Breast epithelium (tissue), 4 donors: ENCODE measurements at regions not wholly inside any gene's neighbourhood (a gene's known extent, or its start where the extent isn't known, plus 50 kb on each side); places are given as distances from the start of the nearest gene placed in this dataset.

Source experiments
- DNase-seq, 2 donors: peaks; one replicate each; pipeline ENCODE4 v3.0.0-alpha.2; 2019; ENCODE audit warnings: low spot score in 2 of 2
- H3K27ac ChIP-seq, 2 donors: fragments of 200-600 bp; sonication (generic) in 1 of 2; one replicate each; pipeline ENCODE4 v1.5.1; 2016 to 2019; ENCODE audit warnings: mild to moderate bottlenecking in 1 of 2
- H3K27me3 ChIP-seq, 2 donors: fragments of 200-600 bp; sonication (generic) in 1 of 2; one replicate each; pipeline versions ENCODE4 v1.5.1 to v1.6.0; 2017 to 2019; ENCODE audit warnings: control low read depth in 1 of 2, mild to moderate bottlenecking in 1 of 2
- H3K36me3 ChIP-seq: fragments of 200-600 bp; one replicate; pipeline ENCODE4 v1.5.1; 2019
- H3K4me1 ChIP-seq, 2 donors: fragments of 200-600 bp; sonication (generic); one replicate each; pipeline ENCODE4 v1.5.1; 2016 to 2019; ENCODE audit warnings: control low read depth in 1 of 2
- H3K4me3 ChIP-seq, 3 donors: fragments of 200-600 bp; sonication (generic); 1 replicate in 2 of 3; 2 replicates in 1 of 3; pipeline ENCODE4 v1.5.1; 2016 to 2019; ENCODE audit warnings: mild to moderate bottlenecking in 3 of 3, moderate library complexity in 2 of 3
- H3K9me3 ChIP-seq, 2 donors: fragments of 200-600 bp; sonication (generic) in 1 of 2; one replicate each; pipeline ENCODE4 v1.5.1; 2016 to 2019; ENCODE audit warnings: control low read depth in 1 of 2
- POLR2A ChIP-seq: fragments of 450-650 bp; IDR thresholded peaks from one replicate; pipeline ENCODE4 v1.6.1; 2016; ENCODE audit warnings: antibody characterized with exemption, mild to moderate bottlenecking, moderate library complexity
- POLR2AphosphoS5 ChIP-seq, 3 donors: sonication (generic); formaldehyde crosslinking; IDR thresholded peaks; one replicate each; pipeline ENCODE4 v1.6.1; 2017; ENCODE audit warnings: antibody characterized with exemption in 3 of 3
- intact Hi-C: fragments of 100-400 bp; cut with DNase I; formaldehyde crosslinking; loops from one replicate; pipeline ENCODE4 v1.15.1; 2023; ENCODE audit warnings: low total_unique reads
- TF ChIP-seq, protein P1 (sequence below), 3 donors: fragments of 450-650 bp; IDR thresholded peaks; one replicate each; pipeline ENCODE4 v1.5.1; 2016 to 2017; ENCODE audit warnings: antibody characterized with exemption in 3 of 3, mild to moderate bottlenecking in 3 of 3, moderate library complexity in 3 of 3

DNA sequence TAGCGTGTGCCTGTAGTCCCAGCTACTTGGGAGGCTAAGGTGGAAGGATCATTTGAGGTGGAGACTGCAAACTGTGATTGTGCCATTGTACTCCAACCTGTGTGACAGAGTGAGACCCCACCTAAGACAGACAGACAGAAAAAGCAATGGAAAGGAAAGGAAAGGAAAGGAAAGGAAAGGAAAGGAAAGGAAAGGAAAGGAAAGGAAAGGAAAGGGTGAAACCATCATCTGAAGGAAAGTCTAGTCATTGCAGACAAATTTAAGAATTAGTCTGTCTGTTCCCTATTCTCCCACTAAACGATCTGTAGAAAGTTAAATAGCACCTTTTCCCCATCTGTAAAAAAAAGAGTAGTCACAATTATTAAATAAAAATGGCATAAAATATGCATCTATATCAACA, 91.1 kb upstream of the SKAP2 start:
- H3K27me3 ChIP-seq, result no peaks in the 10 kb centered on the region
- TF ChIP-seq POLR2A (no peak), POLR2AphosphoS5 (IDR thresholded peaks at IDR 0.05) (no peak)
- TF ChIP-seq, protein P1, sequence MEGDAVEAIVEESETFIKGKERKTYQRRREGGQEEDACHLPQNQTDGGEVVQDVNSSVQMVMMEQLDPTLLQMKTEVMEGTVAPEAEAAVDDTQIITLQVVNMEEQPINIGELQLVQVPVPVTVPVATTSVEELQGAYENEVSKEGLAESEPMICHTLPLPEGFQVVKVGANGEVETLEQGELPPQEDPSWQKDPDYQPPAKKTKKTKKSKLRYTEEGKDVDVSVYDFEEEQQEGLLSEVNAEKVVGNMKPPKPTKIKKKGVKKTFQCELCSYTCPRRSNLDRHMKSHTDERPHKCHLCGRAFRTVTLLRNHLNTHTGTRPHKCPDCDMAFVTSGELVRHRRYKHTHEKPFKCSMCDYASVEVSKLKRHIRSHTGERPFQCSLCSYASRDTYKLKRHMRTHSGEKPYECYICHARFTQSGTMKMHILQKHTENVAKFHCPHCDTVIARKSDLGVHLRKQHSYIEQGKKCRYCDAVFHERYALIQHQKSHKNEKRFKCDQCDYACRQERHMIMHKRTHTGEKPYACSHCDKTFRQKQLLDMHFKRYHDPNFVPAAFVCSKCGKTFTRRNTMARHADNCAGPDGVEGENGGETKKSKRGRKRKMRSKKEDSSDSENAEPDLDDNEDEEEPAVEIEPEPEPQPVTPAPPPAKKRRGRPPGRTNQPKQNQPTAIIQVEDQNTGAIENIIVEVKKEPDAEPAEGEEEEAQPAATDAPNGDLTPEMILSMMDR (IDR thresholded peaks at IDR 0.05), result no peak
- intact Hi-C loops, result no loop called here
- no peak for DNase-seq
- no peaks in the 10 kb centered on the region for H3K9me3 ChIP-seq
- no peak overlapping the region for H3K27ac ChIP-seq
- H3K4me1 ChIP-seq, result no peaks in the 10 kb centered on the region
- H3K36me3 ChIP-seq, result no peaks in the 10 kb centered on the region
- H3K4me3 ChIP-seq, result no peak overlapping the region

DNA sequence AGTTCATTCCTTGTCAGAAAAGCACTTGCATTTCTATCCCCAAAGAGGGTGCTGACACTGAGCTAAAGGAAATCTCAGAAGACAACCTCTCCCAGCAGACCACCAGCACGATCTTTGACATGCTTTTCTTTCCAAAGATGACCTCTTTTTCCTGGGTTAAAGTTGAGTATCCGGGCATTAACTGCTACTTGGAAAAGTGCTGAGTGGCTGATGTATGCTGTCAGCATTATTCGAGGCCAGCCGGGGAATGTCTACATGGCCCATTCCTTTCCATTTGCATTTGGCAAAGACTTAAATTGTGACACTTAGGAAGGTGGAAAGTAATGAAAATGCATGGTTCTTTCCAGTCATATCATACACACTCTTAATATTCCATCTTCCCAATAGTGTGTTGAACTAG, 90.6 kb upstream of the SKAP2 start:
- intact Hi-C loops, result no loop called here
- Histone ChIP-seq H3K9me3 (no peaks in the 10 kb centered on the region), H3K4me3 (no peak overlapping the region), H3K27me3 (no peaks in the 10 kb centered on the region), H3K4me1 (no peaks in the 10 kb centered on the region), H3K27ac (no peak overlapping the region), H3K36me3 (no peaks in the 10 kb centered on the region)
- no peak for DNase-seq
- no peak for TF ChIP-seq POLR2AphosphoS5 (IDR thresholded peaks at IDR 0.05)
- TF ChIP-seq, protein P1 (IDR thresholded peaks at IDR 0.05), result no peak
- TF ChIP-seq POLR2A, result no peak

DNA sequence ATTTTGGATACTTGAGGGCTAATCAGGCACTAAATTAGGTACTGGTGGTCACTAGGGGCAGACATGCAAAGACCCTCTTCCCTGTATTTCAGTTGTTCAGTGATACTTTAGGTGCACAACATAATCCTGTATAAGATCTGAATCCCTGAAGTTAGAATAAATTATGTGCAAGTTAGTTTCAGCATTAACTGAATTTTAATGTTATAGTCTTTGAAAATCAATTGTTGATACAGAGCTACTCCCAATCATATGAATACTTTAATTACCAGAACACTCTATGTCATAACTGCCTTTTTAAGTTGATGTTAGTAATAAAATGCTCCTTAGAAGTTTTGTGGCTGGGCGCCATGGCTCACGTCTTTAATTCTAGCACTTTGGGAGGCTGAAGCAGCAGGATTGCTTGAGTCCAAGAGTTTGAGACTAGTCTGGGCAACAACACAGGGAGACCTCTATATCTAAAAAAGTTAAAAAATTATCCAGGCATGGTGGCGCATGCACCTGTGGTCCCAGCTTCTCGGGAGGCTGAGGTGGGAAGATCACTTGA, 87.1 kb upstream of the SKAP2 start:
- TF ChIP-seq POLR2A (no peak), POLR2AphosphoS5 (IDR thresholded peaks at IDR 0.05) (no peak)
- TF ChIP-seq, protein P1 (IDR thresholded peaks at IDR 0.05), result no peak
- Histone ChIP-seq H3K27ac (no peak overlapping the region), H3K36me3 (no peaks in the 10 kb centered on the region), H3K4me1 (no peaks in the 10 kb centered on the region), H3K27me3 (no peaks in the 10 kb centered on the region), H3K4me3 (no peak overlapping the region), H3K9me3 (no peaks in the 10 kb centered on the region)
- no peak for DNase-seq
- intact Hi-C loops, result no loop called here

DNA sequence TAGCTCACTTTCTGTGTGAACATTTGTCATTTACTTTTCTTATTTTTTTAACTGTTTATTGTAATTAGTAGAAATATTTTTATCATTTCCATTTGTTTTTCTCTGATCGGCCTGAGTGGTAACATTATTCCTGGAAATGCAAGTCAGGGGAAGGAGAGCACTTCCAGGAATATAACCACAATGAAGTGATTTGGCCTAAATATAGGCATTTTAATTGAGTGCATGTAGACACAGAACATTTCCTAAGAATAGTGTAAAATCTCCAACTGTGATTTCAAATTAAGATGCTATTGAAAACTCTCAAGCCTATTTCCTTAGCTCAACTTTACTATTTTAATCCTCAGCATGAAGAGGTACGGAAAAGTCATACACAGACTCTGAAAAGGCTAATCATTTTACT, 86.5 kb upstream of the SKAP2 start:
- Histone ChIP-seq H3K4me3 (no peak overlapping the region), H3K27me3 (no peaks in the 10 kb centered on the region), H3K4me1 (no peaks in the 10 kb centered on the region), H3K27ac (no peak overlapping the region), H3K36me3 (no peaks in the 10 kb centered on the region), H3K9me3 (no peaks in the 10 kb centered on the region)
- TF ChIP-seq, protein P1 (IDR thresholded peaks at IDR 0.05), result no peak
- no peak for TF ChIP-seq POLR2AphosphoS5 (IDR thresholded peaks at IDR 0.05)
- TF ChIP-seq POLR2A, result no peak
- intact Hi-C loops, result no loop called here
- no peak for DNase-seq

DNA sequence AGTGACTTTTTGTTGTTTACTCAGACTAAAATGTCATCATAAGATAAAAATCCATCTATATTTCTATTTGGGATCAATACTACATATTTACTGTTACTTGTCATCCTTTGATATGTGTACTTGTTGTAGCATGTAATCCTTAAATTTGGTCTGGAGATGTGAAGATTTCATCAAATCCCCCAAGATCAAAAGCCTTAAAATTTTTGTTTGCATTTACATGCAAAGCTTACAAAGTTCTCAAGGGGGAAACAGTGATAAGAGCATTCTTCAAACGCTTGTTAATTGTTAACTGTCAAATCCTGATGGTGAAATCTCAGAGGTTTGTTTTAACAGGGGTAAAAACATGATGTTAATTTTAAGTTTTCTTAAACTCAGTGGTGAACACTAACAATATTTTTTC, 84.9 kb upstream of the SKAP2 start:
- intact Hi-C loops, result no loop called here
- Histone ChIP-seq H3K4me3 (no peak overlapping the region), H3K4me1 (no peaks in the 10 kb centered on the region), H3K36me3 (no peaks in the 10 kb centered on the region), H3K27me3 (no peaks in the 10 kb centered on the region), H3K9me3 (no peaks in the 10 kb centered on the region), H3K27ac (no peak overlapping the region)
- no peak for DNase-seq
- TF ChIP-seq POLR2AphosphoS5 (IDR thresholded peaks at IDR 0.05) (no peak), POLR2A (no peak)
- TF ChIP-seq, protein P1 (IDR thresholded peaks at IDR 0.05), result no peak
